ENCODE measurements at regions not wholly inside any gene's neighbourhood (a gene's known extent, or its start where the extent isn't known, plus 50 kb on each side); places are given as distances from the start of the nearest gene placed in this dataset.

DNA sequence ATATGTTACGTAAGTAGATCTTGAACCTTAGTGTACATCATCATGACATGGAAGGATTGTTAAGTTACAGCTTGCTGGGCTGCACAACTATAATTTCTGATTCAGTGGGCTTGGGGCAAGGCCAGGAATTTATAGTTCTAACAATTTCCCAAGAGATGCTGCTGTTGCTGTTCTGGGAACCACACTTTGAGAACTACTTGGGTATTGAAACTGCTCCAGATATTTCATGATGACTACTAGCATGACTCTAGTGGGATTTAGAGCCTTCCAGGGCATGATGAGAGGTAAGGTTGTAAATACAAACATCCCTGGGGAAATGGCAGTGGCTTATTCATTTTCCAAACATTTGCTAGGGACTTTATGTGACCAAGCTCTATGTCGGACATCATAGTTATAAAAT is 904.8 kb upstream of the SEL1L start:
- DNase-seq: no peak
- Mint-ChIP-seq H3K4me3 (no peak overlapping the region), H3K36me3 (no peaks in the 10 kb centered on the region), H3K27ac (no peak overlapping the region), H3K4me1 (no peaks in the 10 kb centered on the region), H3K27me3 (ENCODE audit: low read depth in 3 of 3) (no peaks in the 10 kb centered on the region), H3K9me3 (peaks cover 0 to 4% (median 0%) of the 10 kb centered on the region in 7 donors)
- Histone ChIP-seq H3K36me3 (replicated peaks in 1 of 2; ENCODE audit: control insufficient read depth in 1 of 2, insufficient read depth in 2 of 2, low read length in 2 of 2) (no peaks in the 10 kb centered on the region), H2AFZ (ENCODE audit: insufficient read depth, low read depth, low read length, poor library complexity, severe bottlenecking) (no peak overlapping the region), H3K4me3 (replicated peaks in 1 of 3; ENCODE audit: low read depth in 2 of 3, low read length in 3 of 3) (no peak overlapping the region), H3K79me2 (ENCODE audit: insufficient read depth, low read length) (no peaks in the 10 kb centered on the region), H3K9ac (ENCODE audit: insufficient read depth, low read length, poor library complexity, severe bottlenecking) (no peak overlapping the region), H4K20me1 (ENCODE audit: insufficient read depth, low read length) (no peaks in the 10 kb centered on the region), H3K9me3 (replicated peaks in 1 of 2; ENCODE audit: control insufficient read depth in 1 of 2, insufficient read depth in 1 of 2, low read length in 2 of 2) (peaks cover 0 to 3% of the 10 kb centered on the region in 2 donors), H3K27ac (ENCODE audit: low read depth in 1 of 2, low read length in 2 of 2) (no peak overlapping the region), H3K27me3 (ENCODE audit: control insufficient read depth in 2 of 2, insufficient read depth in 2 of 2, low read length in 2 of 2) (no peaks in the 10 kb centered on the region), H3K4me2 (replicated peaks; ENCODE audit: extremely low read depth, low read length, poor library complexity, severe bottlenecking) (no peak overlapping the region), H3K4me1 (ENCODE audit: control insufficient read depth in 1 of 2, insufficient read depth in 2 of 2, low read length in 2 of 2) (no peaks in the 10 kb centered on the region)
- WGBS (ENCODE audit: insufficient coverage): no CpG with 5 or more reads among the region's 2 CpGs
- intact Hi-C loops (cut with micrococcal nuclease): no loop called here
- TF ChIP-seq, protein P1, sequence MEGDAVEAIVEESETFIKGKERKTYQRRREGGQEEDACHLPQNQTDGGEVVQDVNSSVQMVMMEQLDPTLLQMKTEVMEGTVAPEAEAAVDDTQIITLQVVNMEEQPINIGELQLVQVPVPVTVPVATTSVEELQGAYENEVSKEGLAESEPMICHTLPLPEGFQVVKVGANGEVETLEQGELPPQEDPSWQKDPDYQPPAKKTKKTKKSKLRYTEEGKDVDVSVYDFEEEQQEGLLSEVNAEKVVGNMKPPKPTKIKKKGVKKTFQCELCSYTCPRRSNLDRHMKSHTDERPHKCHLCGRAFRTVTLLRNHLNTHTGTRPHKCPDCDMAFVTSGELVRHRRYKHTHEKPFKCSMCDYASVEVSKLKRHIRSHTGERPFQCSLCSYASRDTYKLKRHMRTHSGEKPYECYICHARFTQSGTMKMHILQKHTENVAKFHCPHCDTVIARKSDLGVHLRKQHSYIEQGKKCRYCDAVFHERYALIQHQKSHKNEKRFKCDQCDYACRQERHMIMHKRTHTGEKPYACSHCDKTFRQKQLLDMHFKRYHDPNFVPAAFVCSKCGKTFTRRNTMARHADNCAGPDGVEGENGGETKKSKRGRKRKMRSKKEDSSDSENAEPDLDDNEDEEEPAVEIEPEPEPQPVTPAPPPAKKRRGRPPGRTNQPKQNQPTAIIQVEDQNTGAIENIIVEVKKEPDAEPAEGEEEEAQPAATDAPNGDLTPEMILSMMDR (IDR thresholded peaks at IDR 0.05): no peak

DNA sequence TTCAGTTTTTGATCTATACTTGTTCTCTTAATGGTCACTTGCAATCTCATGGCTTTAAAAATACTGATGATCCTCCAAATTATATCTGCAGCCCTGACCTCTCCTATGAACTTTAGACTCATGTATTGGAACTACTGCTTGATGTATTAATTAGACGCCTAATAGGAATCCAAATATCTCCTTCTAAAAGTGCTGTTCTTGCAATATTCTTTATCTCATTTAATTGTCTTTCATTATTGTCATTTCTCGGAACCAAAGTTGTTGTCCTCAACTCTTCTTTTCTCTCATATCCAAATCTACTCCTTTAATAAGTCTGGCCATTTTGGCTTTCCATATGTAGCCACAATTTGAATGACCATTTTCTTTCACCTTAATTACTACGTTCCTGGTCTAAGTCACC is 907.6 kb upstream of the SEL1L start:
- no peak overlapping the region for H3K9ac ChIP-seq (ENCODE audit: insufficient read depth, low read length, poor library complexity, severe bottlenecking)
- H3K4me2 ChIP-seq (replicated peaks; ENCODE audit: extremely low read depth, low read length, poor library complexity, severe bottlenecking): no peak overlapping the region
- Mint-ChIP-seq H3K27ac (no peak overlapping the region), H3K4me1 (no peaks in the 10 kb centered on the region), H3K36me3 (no peaks in the 10 kb centered on the region), H3K4me3 (no peak overlapping the region), H3K27me3 (ENCODE audit: low read depth in 3 of 3) (no peaks in the 10 kb centered on the region), H3K9me3 (peaks cover 0 to 4% (median 0%) of the 10 kb centered on the region in 7 donors)
- no peak overlapping the region for H3K4me3 ChIP-seq (replicated peaks in 1 of 3; ENCODE audit: low read depth in 2 of 3, low read length in 3 of 3)
- no peaks in the 10 kb centered on the region for H3K27me3 ChIP-seq (ENCODE audit: control insufficient read depth in 2 of 2, insufficient read depth in 2 of 2, low read length in 2 of 2)
- H4K20me1 ChIP-seq (ENCODE audit: insufficient read depth, low read length): no peaks in the 10 kb centered on the region
- H3K27ac ChIP-seq (ENCODE audit: low read depth in 1 of 2, low read length in 2 of 2): no peak overlapping the region
- H3K9me3 ChIP-seq (replicated peaks in 1 of 2; ENCODE audit: control insufficient read depth in 1 of 2, insufficient read depth in 1 of 2, low read length in 2 of 2): peaks cover 0 to 4% of the 10 kb centered on the region in 2 donors
- H3K4me1 ChIP-seq (ENCODE audit: control insufficient read depth in 1 of 2, insufficient read depth in 2 of 2, low read length in 2 of 2): no peaks in the 10 kb centered on the region
- no peaks in the 10 kb centered on the region for H3K79me2 ChIP-seq (ENCODE audit: insufficient read depth, low read length)
- TF ChIP-seq, protein P1 (IDR thresholded peaks at IDR 0.05): no peak
- intact Hi-C loops (cut with micrococcal nuclease): no loop called here
- 93% methylated on average over 2 of the region's 3 CpGs for WGBS (ENCODE audit: insufficient coverage)
- no peak overlapping the region for H2AFZ ChIP-seq (ENCODE audit: insufficient read depth, low read depth, low read length, poor library complexity, severe bottlenecking)
- no peaks in the 10 kb centered on the region for H3K36me3 ChIP-seq (replicated peaks in 1 of 2; ENCODE audit: control insufficient read depth in 1 of 2, insufficient read depth in 2 of 2, low read length in 2 of 2)
- no peak for DNase-seq

Data from CD14-positive monocyte (primary cell).